GM12872 (cell line): ENCODE measurements at regions not wholly inside any gene's neighbourhood (a gene's known extent, or its start where the extent isn't known, plus 50 kb on each side); places are given as distances from the start of the nearest gene placed in this dataset.

Experiments
- TF ChIP-seq, protein P1 (sequence below): IDR thresholded peaks from 3 replicates; pipeline ENCODE4 v1.5.1; 2011; ENCODE audit warnings: low read depth, mild to moderate bottlenecking, low read length, moderate library complexity; ENCODE audit not compliant: insufficient read depth

DNA sequence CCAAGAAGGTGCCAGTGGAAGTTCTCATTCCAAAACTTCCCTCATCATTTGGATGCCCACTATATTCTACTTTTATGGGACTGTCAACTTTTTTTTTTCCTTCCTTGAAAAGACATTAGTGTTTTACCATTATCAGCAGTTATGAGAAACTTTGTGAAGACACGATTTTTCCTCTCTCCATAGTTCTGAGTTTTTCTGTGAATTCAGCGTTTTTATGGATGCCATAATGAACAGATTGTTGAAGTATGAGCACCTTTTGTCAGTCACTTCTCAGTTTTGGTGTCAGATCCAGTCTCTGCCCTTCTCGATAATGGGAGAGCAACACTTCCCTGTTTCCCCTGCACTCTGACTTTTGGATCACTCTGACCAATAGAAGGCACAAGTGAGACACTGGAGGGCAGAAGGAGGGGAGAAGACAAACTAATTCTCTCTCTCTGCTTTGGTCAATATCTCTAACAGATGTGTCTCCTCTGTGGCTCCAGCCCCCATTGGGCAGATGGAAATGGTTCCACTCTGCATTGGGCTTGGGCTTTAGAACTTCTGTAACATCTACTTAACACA lies 53.5 kb upstream of the FN1 start:
- TF ChIP-seq, protein P1, sequence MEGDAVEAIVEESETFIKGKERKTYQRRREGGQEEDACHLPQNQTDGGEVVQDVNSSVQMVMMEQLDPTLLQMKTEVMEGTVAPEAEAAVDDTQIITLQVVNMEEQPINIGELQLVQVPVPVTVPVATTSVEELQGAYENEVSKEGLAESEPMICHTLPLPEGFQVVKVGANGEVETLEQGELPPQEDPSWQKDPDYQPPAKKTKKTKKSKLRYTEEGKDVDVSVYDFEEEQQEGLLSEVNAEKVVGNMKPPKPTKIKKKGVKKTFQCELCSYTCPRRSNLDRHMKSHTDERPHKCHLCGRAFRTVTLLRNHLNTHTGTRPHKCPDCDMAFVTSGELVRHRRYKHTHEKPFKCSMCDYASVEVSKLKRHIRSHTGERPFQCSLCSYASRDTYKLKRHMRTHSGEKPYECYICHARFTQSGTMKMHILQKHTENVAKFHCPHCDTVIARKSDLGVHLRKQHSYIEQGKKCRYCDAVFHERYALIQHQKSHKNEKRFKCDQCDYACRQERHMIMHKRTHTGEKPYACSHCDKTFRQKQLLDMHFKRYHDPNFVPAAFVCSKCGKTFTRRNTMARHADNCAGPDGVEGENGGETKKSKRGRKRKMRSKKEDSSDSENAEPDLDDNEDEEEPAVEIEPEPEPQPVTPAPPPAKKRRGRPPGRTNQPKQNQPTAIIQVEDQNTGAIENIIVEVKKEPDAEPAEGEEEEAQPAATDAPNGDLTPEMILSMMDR: no peak

DNA sequence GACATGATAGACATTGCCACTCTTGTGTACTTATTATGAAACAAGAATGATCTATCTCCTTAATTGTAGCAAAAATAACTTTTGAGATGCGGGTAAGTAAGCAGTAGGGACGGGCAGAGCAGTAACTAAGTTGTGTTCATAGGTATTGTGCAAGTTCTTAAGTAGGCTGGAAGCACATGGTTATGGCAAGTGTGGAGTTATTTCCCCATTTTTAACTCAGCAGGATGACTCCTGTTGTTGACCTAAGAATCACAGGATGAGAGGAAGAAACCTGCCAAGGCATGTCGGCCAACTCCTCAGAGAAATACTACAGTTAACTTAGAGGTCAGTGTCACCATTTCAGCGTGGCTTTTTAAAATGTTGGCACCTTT lies 51.1 kb upstream of the FN1 start:
- TF ChIP-seq, protein P1: no peak

DNA sequence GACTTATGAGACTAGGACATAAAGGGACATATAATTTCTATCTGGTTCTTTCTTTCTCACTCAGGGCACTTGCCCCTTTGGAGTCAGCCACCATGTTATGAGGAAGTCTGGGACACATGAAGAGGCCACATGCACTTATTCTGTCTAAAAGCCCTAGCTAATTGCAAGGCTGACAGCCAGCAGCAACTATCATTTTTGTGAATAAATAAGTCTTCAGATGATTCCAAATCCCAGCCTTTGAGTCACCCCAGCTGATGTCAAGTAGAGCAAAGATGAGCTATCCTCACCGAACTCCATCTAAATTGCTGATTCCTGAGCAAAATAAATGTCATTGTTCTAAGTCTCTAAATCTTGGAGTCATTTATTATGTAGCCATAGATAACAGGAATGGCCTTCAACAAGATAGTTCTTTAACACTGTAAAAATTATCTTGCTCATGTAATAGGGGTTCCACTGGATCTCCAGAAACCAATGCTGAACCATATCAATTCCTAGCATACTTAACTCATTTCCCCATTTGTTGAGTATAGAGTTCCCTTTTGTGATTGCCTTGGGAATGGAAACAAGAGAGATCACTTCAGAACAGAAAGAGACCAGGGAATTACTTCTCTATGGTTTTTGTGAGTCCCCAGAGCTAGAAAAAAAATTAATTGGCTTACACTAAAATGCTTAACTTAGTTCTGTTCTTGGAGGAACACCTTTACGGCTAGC lies 50.6 kb upstream of the FN1 start:
- TF ChIP-seq, protein P1: no peak
